ENCODE measurements at regions not wholly inside any gene's neighbourhood (a gene's known extent, or its start where the extent isn't known, plus 50 kb on each side); places are given as distances from the start of the nearest gene placed in this dataset.
"Not testable (repeated sequence)": the region's sequence is repeated elsewhere in the genome, so short reads cannot be mapped to it uniquely, and the experiment has no call there.

GRCh38 chr12:4829161-4829792 lies 80.4 kb upstream of the KCNA1 start:
- TF ChIP-seq CTCF (IDR thresholded peaks at IDR 0.05): no peak
- no peak for TF ChIP-seq POLR2A (IDR thresholded peaks at IDR 0.05)
- intact Hi-C loops (cut with DNase I; ENCODE audit: low total_unique reads): no loop called here
- DNase-seq (ENCODE audit: low spot score in 2 of 2): no peak
- no peak overlapping the region for H3K4me3 ChIP-seq (ENCODE audit: low read depth, poor library complexity, severe bottlenecking)
- 55 to 62% methylated on average over 7 of the region's 7 CpGs for WGBS, 2 donors

GRCh38 chr12:4829793-4830162 lies 79.9 kb upstream of the KCNA1 start:
- WGBS, 2 donors: 53 to 60% methylated on average over 6 of the region's 6 CpGs
- H3K4me3 ChIP-seq (ENCODE audit: low read depth, poor library complexity, severe bottlenecking): no peak overlapping the region
- no peak for DNase-seq (ENCODE audit: low spot score in 2 of 2)
- no peak for TF ChIP-seq POLR2A (IDR thresholded peaks at IDR 0.05)
- no peak for TF ChIP-seq CTCF (IDR thresholded peaks at IDR 0.05)
- intact Hi-C loops (cut with DNase I; ENCODE audit: low total_unique reads): no loop called here

- no peak for DNase-seq (ENCODE audit: low spot score in 2 of 2)
- no peak for TF ChIP-seq POLR2A (IDR thresholded peaks at IDR 0.05)
- intact Hi-C loops (cut with DNase I; ENCODE audit: low total_unique reads): no loop called here
- no peak overlapping the region for H3K4me3 ChIP-seq (ENCODE audit: low read depth, poor library complexity, severe bottlenecking)
- 74 to 76% methylated on average over 18 of the region's 18 CpGs for WGBS, 2 donors
Measured at GRCh38 chr12:4830556-4831210, 79.0 kb upstream of the KCNA1 start.

- intact Hi-C loops (cut with DNase I; ENCODE audit: low total_unique reads): no loop called here
- no peak for DNase-seq (ENCODE audit: low spot score in 2 of 2)
- TF ChIP-seq CTCF (IDR thresholded peaks at IDR 0.05) (no peak), POLR2A (IDR thresholded peaks at IDR 0.05) (no peak)
- 82 to 96% methylated on average over 3 of the region's 3 CpGs for whole genome bisulfite sequencing, 2 donors
- no peak overlapping the region for H3K4me3 ChIP-seq (ENCODE audit: low read depth, poor library complexity, severe bottlenecking)
Measured at GRCh38 chr12:4833053-4833452, 76.7 kb upstream of the KCNA1 start.

- TF ChIP-seq POLR2A (IDR thresholded peaks at IDR 0.05) (no peak), CTCF (IDR thresholded peaks at IDR 0.05) (no peak)
- WGBS, 2 donors: 60 to 74% methylated on average over 3 of the region's 3 CpGs
- intact Hi-C loops (cut with DNase I; ENCODE audit: low total_unique reads): no loop called here
- DNase-seq (ENCODE audit: low spot score in 2 of 2): no peak
- no peak overlapping the region for H3K4me3 ChIP-seq (ENCODE audit: low read depth, poor library complexity, severe bottlenecking)
Measured at GRCh38 chr12:4833524-4833923, 76.2 kb upstream of the KCNA1 start.

GRCh38 chr12:4842401-4842800 lies 67.3 kb upstream of the KCNA1 start:
- WGBS, 2 donors: 80 to 82% methylated on average over 3 of the region's 3 CpGs
- not testable (repeated sequence) for H3K4me3 ChIP-seq (ENCODE audit: low read depth, poor library complexity, severe bottlenecking); DNase-seq (ENCODE audit: low spot score in 2 of 2)
- intact Hi-C loops (cut with DNase I; ENCODE audit: low total_unique reads): loop anchor here (10.0 kb wide), 1 partner anchor 1028 kb away; no protein-coding TSS in a partner anchor

- no peak for DNase-seq (ENCODE audit: low spot score in 2 of 2)
- no peak overlapping the region for H3K4me3 ChIP-seq (ENCODE audit: low read depth, poor library complexity, severe bottlenecking)
- no peak for TF ChIP-seq CTCF (IDR thresholded peaks at IDR 0.05)
- no peak for TF ChIP-seq POLR2A (IDR thresholded peaks at IDR 0.05)
- intact Hi-C loops (cut with DNase I; ENCODE audit: low total_unique reads): loop anchor here (10.0 kb wide), 1 partner anchor 1029 kb away; no protein-coding TSS in a partner anchor
- 82 to 86% methylated on average over 4 of the region's 4 CpGs for WGBS, 2 donors
Measured at GRCh38 chr12:4843907-4844306, 65.8 kb upstream of the KCNA1 start.
